ENCODE measurements at regions not wholly inside any gene's neighbourhood (a gene's known extent, or its start where the extent isn't known, plus 50 kb on each side); places are given as distances from the start of the nearest gene placed in this dataset.

DNA sequence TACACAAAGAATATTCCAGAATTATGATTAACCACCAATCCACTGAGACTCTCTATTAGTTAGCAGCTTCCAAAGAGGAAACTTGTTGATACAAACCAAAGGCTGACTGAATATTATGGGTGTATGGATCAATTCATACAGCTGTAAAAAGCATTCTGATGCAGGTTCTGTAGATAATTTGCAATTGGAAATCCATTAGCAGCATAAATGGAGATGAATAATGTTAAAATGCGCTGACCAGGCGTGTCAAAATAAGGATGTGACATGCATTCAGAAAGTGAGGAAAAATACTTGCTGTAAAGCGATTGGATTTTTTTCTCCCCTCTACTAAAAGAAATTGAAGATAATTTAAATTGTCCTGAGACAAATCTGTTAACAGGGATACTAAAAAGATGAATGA lies 169.0 kb upstream of the DDX18 start:
- H2AFZ ChIP-seq (ENCODE audit: low read depth, low read length, poor library complexity, severe bottlenecking) = no peak overlapping the region
- no peak overlapping the region for H3K9ac ChIP-seq (ENCODE audit: low read length)
- no peaks in the 10 kb centered on the region for H3K4me1 ChIP-seq (ENCODE audit: control insufficient read depth in 1 of 2, insufficient read depth in 2 of 2, low read length in 2 of 2)
- H3K4me2 ChIP-seq (ENCODE audit: low read length) = no peak overlapping the region
- TF ChIP-seq EZH2phosphoT487 (IDR thresholded peaks at IDR 0.05; ENCODE audit: borderline replicate concordance) (no peak), EZH2 (IDR thresholded peaks at IDR 0.05) (no peak), CBX3 (IDR thresholded peaks at IDR 0.05; ENCODE audit: low read depth) (no peak), EGR1 (IDR thresholded peaks at IDR 0.05; ENCODE audit: low read depth) (no peak), TCF7L2 (IDR thresholded peaks at IDR 0.05; ENCODE audit: borderline replicate concordance, extremely low read depth, insufficient read depth, insufficient read length) (no peak), JUND (IDR thresholded peaks at IDR 0.05) (no peak), ZFX (IDR thresholded peaks at IDR 0.05) (no peak), POLR2A (IDR thresholded peaks at IDR 0.05; ENCODE audit: borderline replicate concordance, extremely low read depth, insufficient read depth, insufficient read length) (no peak), RAD21 (IDR thresholded peaks at IDR 0.05; ENCODE audit: low read depth) (no peak), CEBPB (IDR thresholded peaks at IDR 0.05; ENCODE audit: low read depth) (no peak), YY1 (IDR thresholded peaks at IDR 0.05; ENCODE audit: extremely low read depth, insufficient replicate concordance, low read depth, low read length) (no peak), FOSL1 (IDR thresholded peaks at IDR 0.05; ENCODE audit: low read depth) (no peak), ELF1 (IDR thresholded peaks at IDR 0.05; ENCODE audit: borderline replicate concordance, low read depth) (no peak)
- TF ChIP-seq, protein P1, sequence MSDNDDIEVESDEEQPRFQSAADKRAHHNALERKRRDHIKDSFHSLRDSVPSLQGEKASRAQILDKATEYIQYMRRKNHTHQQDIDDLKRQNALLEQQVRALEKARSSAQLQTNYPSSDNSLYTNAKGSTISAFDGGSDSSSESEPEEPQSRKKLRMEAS (IDR thresholded peaks at IDR 0.05) = no peak
- TF ChIP-seq, protein P2, sequence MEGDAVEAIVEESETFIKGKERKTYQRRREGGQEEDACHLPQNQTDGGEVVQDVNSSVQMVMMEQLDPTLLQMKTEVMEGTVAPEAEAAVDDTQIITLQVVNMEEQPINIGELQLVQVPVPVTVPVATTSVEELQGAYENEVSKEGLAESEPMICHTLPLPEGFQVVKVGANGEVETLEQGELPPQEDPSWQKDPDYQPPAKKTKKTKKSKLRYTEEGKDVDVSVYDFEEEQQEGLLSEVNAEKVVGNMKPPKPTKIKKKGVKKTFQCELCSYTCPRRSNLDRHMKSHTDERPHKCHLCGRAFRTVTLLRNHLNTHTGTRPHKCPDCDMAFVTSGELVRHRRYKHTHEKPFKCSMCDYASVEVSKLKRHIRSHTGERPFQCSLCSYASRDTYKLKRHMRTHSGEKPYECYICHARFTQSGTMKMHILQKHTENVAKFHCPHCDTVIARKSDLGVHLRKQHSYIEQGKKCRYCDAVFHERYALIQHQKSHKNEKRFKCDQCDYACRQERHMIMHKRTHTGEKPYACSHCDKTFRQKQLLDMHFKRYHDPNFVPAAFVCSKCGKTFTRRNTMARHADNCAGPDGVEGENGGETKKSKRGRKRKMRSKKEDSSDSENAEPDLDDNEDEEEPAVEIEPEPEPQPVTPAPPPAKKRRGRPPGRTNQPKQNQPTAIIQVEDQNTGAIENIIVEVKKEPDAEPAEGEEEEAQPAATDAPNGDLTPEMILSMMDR (IDR thresholded peaks at IDR 0.05 in 2 of 3, conservative IDR thresholded peaks at IDR 0.05 in 1 of 3; ENCODE audit: borderline replicate concordance in 1 of 3, insufficient read depth in 1 of 3, low read depth in 2 of 3, low read length in 2 of 3) = no peak
- TF ChIP-seq, protein P3, sequence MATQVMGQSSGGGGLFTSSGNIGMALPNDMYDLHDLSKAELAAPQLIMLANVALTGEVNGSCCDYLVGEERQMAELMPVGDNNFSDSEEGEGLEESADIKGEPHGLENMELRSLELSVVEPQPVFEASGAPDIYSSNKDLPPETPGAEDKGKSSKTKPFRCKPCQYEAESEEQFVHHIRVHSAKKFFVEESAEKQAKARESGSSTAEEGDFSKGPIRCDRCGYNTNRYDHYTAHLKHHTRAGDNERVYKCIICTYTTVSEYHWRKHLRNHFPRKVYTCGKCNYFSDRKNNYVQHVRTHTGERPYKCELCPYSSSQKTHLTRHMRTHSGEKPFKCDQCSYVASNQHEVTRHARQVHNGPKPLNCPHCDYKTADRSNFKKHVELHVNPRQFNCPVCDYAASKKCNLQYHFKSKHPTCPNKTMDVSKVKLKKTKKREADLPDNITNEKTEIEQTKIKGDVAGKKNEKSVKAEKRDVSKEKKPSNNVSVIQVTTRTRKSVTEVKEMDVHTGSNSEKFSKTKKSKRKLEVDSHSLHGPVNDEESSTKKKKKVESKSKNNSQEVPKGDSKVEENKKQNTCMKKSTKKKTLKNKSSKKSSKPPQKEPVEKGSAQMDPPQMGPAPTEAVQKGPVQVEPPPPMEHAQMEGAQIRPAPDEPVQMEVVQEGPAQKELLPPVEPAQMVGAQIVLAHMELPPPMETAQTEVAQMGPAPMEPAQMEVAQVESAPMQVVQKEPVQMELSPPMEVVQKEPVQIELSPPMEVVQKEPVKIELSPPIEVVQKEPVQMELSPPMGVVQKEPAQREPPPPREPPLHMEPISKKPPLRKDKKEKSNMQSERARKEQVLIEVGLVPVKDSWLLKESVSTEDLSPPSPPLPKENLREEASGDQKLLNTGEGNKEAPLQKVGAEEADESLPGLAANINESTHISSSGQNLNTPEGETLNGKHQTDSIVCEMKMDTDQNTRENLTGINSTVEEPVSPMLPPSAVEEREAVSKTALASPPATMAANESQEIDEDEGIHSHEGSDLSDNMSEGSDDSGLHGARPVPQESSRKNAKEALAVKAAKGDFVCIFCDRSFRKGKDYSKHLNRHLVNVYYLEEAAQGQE (IDR thresholded peaks at IDR 0.05; ENCODE audit: low read depth) = no peak
- TF ChIP-seq, protein P4, sequence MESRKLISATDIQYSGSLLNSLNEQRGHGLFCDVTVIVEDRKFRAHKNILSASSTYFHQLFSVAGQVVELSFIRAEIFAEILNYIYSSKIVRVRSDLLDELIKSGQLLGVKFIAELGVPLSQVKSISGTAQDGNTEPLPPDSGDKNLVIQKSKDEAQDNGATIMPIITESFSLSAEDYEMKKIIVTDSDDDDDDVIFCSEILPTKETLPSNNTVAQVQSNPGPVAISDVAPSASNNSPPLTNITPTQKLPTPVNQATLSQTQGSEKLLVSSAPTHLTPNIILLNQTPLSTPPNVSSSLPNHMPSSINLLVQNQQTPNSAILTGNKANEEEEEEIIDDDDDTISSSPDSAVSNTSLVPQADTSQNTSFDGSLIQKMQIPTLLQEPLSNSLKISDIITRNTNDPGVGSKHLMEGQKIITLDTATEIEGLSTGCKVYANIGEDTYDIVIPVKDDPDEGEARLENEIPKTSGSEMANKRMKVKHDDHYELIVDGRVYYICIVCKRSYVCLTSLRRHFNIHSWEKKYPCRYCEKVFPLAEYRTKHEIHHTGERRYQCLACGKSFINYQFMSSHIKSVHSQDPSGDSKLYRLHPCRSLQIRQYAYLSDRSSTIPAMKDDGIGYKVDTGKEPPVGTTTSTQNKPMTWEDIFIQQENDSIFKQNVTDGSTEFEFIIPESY (IDR thresholded peaks at IDR 0.05; ENCODE audit: extremely low read depth, insufficient replicate concordance, low read length) = no peak
- intact Hi-C loops (cut with micrococcal nuclease) = no loop called here
- POLR2A ChIA-PET = no interaction called here
- H3K27ac ChIP-seq (ENCODE audit: low read depth, low read length) = no peak overlapping the region
- RAD21 ChIA-PET (ENCODE audit: low non-redundant PET in 1 of 2, low total read pairs in 2 of 2, uncharacterized antibody in 2 of 2, unreplicated experiment in 2 of 2) = no interaction called here
- CTCF ChIA-PET = no interaction called here
- no peak overlapping the region for H3K4me3 ChIP-seq (replicated peaks in 1 of 2; ENCODE audit: low read depth in 1 of 2, low read length in 2 of 2)
- no peaks in the 10 kb centered on the region for H3K36me3 ChIP-seq (ENCODE audit: control insufficient read depth in 1 of 2, insufficient read depth in 2 of 2, low read length in 2 of 2)
- ATAC-seq (no peak), DNase-seq (ENCODE audit: low read depth, low spot score) (no peak)
- no peaks in the 10 kb centered on the region for H3K27me3 ChIP-seq (ENCODE audit: insufficient read depth, low read length)
- H3K9me3 ChIP-seq (ENCODE audit: control insufficient read depth in 1 of 2, insufficient read depth in 1 of 2, low read depth in 1 of 2, low read length in 2 of 2) = no peaks in the 10 kb centered on the region
- BruUV-seq (replicated peaks) = no TSS peak
- H3K9me2 ChIP-seq (ENCODE audit: insufficient read depth) = no peaks in the 10 kb centered on the region
- H3K79me2 ChIP-seq (ENCODE audit: insufficient read depth, low read length) = no peaks in the 10 kb centered on the region
- H4K20me1 ChIP-seq (ENCODE audit: insufficient read depth) = no peaks in the 10 kb centered on the region
